Activated CD4-positive, alpha-beta T cell treated with anti-CD3 and anti-CD28 coated beads, Interleukin-2, amount 50 U/mL, for 1 hour (primary cell): ENCODE measurements at regions not wholly inside any gene's neighbourhood (a gene's known extent, or its start where the extent isn't known, plus 50 kb on each side); places are given as distances from the start of the nearest gene placed in this dataset.

ENCODE experiments used
- DNase-seq: peaks from one replicate; pipeline ENCODE4 v3.0.0-alpha.2; 2020

DNA sequence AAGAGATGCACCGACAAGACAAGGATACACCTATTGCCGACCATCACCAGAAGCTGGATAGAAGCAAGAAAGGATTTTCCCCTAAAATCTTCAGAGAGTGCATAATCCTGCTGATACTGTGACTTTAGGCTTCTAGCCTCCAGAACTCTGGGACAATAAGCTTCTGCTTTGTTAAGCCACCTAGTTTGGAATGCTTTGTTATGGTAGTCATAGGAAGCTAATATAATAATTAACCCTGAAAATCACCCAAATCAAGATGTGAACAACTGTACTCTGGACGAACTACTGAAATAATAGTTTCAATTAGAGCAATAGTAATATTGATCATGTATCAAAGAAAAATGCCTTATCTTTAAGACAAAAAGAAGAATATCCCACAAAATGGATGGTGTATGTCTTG, 524.6 kb downstream of the EFNB2 start:
- DNase-seq = no peak

DNA sequence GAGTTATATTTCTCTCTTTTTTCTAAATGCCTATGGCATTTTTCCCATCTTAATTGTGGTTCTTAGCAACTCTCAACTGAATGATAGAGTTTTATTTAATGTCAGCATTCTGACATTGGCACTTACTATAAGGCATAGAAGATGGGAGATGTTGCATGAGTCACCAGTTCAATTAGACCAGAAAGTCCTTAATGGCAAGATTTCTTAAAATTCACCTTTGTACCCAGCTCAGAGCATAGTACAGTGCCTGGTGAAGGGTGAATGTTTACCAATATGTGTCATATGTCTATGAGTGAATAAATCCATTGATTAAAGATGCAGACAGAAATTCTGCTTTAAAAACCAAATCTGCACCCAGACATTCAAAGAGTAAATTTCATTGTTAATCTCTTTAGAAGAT, 526.9 kb downstream of the EFNB2 start:
- DNase-seq = no peak

- DNase-seq = no peak
These were observed 528.3 kb downstream of the EFNB2 start for GRCh38 chr13:106007156-106007555.

- no peak for DNase-seq
These were observed 531.8 kb downstream of the EFNB2 start for GRCh38 chr13:106003651-106004050.

GRCh38 chr13:106001443-106001842, 534.0 kb downstream of the EFNB2 start:
- DNase-seq = no peak

DNA sequence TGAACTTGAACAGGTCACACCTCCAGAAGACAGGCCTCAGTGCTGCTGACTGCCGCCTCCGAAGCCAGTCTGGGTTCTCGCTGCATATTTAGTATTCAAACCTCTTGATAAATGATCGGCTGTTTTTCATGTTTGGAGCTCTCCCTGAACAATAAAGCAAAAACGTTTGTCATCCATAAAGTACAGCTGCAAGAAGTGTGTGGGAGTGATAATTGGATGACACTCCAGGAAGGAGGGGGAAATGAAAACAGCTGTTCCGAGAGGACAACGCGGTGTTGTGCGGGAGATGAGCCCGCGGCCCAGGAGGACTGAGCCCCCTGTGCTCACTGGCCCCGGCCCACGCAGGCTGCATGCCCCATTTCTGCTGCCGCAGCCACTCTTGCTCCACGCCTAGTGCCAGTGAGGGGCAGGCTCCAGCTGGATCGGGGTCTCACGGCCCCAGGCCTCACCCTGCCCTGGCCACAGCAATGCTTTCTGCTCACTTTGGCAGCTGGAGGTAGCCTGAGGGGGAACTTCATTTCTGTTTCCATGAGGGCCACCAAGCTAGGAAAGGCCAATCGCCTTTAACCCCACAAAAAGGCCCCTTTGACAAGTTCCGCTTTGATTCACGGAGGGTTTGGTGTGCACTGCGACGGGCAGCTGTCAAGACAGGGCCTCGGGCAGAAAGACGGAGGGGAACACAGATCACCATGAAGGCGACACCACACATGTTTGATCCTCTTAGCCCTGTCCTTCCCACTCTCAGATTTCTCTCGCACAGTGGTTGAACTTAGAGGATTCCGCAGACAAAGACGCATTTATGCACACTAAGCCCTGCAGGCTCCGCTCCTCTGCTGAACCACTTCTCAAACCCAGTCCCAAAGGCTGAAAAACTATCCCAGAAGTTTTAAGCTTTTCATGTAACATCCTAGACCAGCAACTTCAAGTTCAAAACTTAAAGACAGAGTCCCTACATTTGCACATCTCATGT, 537.6 kb downstream of the EFNB2 start:
- no peak for DNase-seq

DNA sequence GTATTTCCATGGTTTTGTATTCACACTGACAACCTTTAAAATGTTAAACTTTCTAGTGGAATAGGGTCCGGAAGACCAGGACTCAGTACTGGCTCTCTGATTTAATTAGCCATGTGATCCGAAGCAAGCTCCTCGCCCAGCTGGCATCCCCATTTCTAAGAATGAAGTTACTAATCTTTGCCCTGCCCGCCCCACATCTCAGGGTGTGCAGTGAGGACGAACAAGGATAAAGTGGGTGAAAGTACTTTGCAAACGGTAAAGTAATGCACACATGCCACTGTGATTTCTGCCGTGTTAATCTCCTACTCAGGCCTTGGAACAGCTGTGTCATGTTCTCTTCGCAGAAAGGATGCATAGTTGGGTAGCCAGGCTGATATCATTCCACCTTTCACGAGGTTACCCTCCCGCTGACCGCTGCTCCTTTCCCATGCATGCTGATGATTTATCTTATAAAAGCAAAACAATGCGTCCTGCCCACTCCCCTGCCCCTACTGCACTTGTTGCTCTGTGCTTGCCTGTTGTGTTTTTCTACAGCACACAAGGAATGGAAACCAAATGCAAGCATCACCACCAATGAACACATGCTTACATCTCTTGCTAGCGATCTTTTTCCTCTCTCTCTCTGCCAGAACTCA, 539.0 kb downstream of the EFNB2 start:
- no peak for DNase-seq

DNA sequence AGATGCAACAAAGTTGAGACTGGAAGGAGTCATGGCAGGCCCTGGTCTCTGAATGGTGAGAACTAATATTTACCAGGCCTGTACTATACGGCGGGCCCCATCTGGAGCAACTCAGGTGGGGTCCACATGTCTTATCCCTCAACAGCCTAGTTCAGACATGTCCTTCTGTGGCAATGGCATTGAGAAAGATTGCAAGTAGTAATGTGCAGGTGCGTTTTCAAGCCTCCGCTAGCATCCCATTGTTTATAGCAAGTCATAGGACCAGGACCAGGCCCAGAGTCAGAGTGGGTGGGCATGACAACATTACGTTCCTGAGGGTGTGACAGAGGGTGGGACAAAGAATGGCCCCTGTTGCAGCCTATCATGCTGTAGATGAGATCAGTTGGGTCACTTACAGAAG, 541.1 kb downstream of the EFNB2 start:
- no peak for DNase-seq

DNA sequence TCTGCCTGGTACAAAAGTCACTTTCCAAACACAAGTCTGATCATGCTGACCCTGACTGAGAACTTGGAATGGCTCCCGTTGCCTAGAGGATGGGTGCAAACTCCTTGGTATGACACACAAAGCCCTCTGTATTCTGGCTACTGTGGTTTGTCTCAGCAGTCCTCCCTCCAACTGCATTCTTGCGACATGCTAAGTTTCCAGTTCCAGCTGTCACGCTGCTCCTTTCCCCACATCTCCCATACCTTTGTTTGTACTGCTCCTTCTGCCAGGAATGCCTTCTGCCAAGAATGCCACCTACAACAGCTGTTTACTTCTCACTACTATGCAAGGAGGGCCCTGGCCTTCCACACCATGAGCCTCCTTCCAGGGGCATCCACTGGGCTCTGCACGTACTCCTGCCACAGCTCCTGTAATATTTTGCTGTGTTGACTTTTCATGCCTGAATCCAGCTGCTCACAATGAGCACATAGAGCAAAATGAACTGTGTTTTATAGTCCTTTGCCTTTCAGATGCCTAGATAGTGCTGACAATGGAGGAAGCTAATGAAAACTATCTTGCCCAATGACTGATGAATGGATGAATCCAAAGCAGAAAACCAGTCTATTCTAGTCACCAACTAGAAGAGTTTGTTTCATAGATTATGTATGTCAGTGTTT, 543.7 kb downstream of the EFNB2 start:
- no peak for DNase-seq

DNA sequence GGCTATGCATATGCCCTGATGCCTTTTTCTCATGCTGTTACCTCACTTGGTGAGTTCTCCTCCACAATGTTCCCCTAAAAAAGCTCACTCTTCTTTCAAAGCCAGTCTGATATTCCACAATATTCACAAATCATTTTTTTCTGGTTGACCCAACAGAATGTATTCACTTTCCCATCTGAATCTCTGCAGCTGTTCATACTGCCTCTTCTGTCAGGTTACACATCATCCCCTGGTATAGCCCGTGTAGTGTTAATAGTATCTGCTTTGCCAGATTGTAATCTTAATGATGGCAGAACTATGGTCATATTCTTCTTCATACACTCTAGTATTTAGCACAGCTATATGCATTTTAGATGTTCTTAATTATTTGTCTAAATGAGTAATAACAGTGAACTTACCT, 544.3 kb downstream of the EFNB2 start:
- no peak for DNase-seq

GRCh38 chr13:105990256-105990958, 545.1 kb downstream of the EFNB2 start:
- no peak for DNase-seq

GRCh38 chr13:105984646-105985045, 550.8 kb downstream of the EFNB2 start:
- DNase-seq = no peak

DNA sequence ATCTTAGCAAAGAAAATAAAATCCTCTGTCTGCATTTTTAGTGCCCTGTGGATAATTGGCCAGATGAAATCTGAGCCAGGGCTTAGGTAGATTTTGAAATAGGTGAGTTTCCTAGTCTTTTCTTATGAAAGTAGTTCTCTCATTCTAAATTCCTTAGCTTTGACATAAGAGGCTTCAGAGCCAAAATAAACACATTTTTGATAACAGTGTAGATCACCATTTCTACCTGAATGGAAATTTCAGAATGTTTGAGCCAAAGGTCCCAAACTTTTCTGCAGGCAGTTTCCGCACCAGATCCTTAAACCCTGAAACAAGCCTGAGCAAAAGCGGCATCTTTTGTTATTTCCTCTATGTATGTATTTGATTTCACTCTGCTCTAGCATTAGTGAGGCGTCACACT, 551.2 kb downstream of the EFNB2 start:
- DNase-seq = no peak

- DNase-seq = no peak
These were observed 553.1 kb downstream of the EFNB2 start for GRCh38 chr13:105982219-105982930.

- no peak for DNase-seq
These were observed 556.1 kb downstream of the EFNB2 start for GRCh38 chr13:105979131-105980011.

GRCh38 chr13:105974380-105974779, 561.1 kb downstream of the EFNB2 start:
- DNase-seq = no peak

- no peak for DNase-seq
These were observed 562.5 kb downstream of the EFNB2 start for GRCh38 chr13:105972811-105973590.

- no peak for DNase-seq
These were observed 563.1 kb downstream of the EFNB2 start for GRCh38 chr13:105972306-105972721.

DNA sequence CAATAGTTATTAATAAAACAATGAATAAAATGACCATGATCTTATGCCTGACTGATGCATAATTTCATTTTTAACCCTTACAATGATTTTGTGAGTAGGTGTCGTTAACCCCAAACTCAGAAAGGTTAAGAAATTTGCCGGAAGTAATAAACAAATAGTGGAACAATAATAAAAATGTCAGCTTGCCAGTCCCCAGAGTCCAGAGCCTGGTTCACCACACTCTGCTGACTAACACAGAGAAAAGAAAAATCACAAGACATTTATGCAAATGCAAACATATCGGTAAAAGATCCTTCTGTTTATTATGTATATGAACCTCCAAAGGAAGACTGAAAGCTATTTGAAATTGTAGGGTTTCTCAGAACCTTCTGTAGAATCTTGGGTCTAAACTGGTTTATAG, 563.7 kb downstream of the EFNB2 start:
- no peak for DNase-seq

DNA sequence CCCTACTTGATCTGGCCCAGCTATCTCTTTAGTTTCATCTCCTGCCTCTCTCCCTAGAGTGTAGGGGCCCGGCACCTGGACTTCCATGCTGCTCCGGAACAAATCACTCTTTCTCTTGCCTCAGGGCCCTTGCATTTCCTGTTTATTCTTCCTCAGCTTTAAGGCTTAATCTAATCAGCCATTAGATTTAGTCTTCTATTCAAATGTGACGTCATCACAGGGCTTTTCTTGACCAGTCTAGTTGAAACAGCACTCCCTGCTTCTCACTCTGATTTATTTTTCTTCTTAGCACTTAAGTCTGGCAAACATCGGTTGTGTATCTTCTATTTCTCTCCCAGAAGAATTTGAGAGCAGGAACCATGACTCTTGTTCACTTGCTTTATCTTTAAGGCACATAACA, 564.1 kb downstream of the EFNB2 start:
- DNase-seq = no peak

DNA sequence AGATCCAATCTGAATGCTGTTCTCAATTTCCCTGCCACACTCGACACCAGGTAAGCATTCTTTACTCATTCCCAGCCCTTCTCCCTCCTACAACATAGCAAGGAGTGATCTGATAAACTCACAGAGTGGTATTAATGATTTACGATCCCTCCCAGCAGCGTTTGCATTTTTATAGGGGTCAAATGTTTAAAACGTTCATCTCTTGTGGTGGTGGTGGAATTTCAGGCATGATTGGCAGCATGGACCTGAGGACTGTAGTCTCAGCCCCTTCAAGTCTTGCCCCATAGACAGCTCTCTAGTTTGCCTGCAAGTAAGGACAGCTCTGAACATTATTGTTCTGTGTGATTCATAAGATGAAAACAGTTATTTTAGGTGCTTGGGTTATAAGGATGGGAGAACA, 565.7 kb downstream of the EFNB2 start:
- no peak for DNase-seq
